GM21786 (cell line): ENCODE measurements at regions not wholly inside any gene's neighbourhood (a gene's known extent, or its start where the extent isn't known, plus 50 kb on each side); places are given as distances from the start of the nearest gene placed in this dataset.
"Not testable (repeated sequence)": the region's sequence is repeated elsewhere in the genome, so short reads cannot be mapped to it uniquely, and the experiment has no call there.

Source experiments
- ATAC-seq: cut with Tn5 transposase; IDR thresholded peaks from one replicate; pipeline ENCODE4 v1.9.1; 2021; ENCODE audit not compliant: unreplicated experiment

DNA sequence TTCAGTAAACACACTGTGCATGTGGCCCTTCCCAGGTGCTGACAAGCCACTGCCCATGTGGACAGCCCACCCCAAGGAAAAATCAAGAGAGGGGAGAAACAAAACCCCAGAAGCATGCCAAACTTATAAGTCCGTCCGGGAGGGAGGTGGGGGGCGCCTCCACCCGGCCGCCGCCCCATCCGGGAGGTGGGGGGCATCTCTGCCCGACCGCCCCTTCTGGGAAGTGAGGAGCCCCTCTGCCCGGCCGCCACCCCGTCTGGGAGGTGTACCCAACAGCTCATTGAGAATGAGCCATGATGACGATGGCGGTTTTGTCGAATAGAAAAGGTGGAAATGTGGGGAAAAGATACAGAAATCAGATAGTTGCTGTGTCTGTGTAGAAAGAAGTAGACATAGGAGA is 53.8 kb upstream of the C2CD4B start:
- ATAC-seq = no peak

DNA sequence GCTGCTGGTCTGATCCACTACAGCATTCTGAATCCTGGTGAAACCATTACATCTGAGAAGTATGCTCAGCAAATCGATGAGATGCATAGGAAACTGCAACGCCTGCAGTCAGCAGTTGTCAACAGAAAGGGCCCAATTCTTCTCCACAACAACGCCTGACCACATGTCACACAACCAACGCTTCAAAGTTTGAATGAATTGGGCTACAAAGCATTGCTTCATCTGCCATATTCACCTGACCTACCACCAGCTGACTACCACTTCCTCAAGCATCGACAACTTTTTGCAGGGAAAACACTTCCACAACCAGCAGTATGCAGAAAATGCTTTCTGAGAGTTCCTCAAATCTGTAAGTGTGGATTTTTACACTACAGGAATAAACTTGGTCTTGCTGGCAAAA is 54.7 kb upstream of the C2CD4B start:
- ATAC-seq = no peak

DNA sequence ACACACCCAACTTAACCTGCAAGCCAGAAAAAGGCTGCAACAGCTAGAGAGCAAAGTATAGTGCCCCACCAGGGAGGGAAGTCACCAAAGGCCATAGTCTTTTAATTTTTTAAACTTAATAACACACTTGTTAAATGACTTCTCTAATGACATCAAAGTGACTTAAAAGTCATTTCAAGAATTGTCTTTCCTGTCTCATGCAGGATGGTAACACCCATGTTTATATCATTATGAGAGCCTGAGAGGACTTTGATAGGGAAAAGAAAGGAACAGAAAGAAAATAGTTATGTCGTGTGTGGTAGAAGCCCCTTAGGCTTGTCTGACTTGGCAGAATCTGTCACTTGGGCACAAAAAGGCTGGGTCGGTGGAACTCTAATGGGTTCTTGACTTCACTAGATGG is 57.9 kb upstream of the C2CD4B start:
- no peak for ATAC-seq

DNA sequence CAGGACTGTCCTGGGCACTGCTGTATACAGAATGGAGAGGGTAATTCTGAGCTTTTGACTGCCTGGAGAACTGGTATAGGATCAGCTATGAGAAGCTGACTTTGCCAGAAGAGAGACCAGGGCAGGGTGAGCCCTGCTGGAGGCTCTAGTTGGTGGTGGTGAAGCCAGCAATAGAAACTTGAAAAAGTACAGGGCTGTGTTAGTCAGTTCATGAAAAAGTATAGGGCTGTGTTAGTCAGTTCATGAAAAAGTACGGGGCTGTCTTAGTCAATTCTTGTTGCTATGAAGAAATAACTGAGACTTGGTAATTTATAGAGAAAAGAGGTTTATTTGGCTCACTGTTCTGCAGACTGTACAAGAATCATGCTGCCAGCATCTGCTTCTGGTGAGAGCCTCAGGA is 63.5 kb upstream of the C2CD4B start:
- no peak for ATAC-seq

DNA sequence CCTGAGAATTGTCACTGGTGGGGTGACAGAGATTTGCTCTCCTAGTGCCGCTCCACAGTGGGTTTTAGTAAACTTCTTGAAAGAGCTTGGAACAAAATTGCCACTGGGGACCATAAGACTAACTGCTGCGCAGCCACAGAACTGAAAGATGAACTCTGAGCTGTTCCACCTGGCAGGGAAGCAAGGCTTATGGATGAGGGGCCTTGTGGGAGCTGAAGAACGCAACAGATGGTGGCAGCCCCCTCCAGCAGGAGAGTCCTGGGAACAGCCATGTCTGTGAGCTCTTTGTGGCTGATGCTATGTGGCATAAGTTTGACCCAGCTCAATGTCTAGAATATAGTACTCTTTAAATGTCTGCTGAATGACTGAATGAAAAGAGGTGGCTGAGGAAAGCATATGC is 66.8 kb upstream of the C2CD4B start:
- ATAC-seq = no peak

DNA sequence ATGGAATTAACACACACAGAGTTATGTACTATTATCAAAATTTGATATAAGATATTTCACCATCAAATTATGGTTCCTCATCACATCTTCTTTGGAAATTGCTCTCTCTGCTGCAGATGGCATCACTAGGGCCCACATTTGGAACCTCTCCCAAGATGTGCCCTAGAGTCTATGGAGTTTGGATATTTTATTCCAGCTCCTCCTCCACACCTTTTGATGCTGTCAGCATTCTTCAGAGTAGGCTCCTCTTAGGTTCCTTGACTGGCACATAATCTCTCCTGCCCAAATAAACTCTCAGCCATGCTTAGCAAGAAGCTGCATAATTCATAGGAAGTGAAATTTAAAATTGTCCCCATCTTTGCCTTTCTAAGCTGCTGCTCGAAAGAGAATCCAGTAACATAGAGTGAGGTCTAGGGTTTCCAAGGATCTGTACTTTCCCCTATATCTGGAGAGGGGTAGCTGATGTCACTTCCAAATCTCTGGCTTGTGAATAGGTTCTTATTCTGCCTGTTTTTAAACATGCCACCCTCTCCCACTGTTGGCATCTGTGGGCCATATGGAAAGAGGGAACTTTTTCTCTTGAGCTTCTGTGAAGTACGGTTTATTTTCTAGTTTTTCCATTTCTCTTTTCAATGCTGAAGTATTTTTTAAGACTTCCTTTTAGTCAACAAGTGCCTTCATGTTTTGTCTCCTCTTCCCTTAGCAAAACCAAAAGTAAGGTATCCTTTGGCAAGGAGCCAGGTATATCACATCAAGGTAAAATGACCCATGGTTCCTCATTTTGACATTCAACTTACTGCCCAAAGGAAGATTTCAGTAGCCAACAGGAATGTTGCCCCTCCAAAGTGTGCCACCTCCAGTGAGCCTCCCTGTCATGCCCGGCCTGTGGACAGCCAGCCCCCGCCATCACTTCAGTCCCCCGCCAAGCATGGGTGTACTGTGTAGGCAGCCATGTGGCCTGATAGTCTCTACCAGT is 75.3 kb upstream of the C2CD4B start:
- ATAC-seq = no peak

DNA sequence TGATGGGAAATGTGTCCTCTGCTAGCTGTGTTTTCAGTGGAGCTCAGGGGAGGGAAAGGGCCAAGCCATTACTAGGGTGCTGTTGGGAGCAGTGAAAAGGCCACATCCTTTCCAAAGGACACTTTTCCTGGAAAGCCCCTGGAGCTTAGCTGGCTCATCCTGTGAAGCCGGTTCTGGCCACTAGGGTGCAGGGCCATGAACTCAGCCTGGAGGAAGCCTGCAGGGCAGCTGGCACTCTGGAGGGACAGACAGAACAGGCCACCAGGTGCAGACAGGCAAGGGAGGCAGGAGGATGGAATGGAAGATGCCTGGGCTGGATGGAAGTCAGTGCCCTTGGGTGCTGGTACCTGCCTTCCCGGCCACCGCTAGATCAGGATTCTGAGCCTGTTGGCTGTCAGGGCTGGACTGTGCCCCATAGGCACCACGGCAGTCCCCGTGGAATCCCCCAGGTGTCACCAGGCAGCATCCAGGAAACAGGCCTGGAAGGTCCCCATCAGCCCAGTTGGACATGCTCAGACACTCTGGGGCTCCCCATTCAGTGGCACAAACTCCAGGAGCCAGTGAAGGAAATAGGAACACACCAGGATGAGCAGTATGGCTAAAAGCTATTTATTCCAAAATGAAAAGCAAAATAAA is 76.2 kb upstream of the C2CD4B start:
- no peak for ATAC-seq

DNA sequence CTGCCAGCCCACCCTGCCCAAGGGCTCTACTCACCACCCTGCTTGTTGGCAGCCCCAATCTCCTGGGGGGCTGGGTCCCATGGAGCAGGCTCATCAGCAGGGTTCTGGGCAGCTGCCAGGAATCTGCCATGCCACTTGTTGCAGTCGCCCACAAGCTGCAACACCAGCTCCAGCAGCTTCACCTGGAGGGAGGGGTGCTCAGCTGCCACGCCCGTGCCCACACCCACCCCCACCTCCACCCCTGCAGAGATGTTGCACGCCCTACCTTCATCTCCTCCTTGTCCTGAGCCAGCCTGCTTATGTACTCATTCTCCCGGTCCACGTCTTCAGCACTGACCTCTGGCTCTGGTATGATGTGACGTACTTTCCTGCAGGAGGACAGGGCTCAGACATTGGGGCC is 77.9 kb upstream of the C2CD4B start:
- ATAC-seq = no peak

DNA sequence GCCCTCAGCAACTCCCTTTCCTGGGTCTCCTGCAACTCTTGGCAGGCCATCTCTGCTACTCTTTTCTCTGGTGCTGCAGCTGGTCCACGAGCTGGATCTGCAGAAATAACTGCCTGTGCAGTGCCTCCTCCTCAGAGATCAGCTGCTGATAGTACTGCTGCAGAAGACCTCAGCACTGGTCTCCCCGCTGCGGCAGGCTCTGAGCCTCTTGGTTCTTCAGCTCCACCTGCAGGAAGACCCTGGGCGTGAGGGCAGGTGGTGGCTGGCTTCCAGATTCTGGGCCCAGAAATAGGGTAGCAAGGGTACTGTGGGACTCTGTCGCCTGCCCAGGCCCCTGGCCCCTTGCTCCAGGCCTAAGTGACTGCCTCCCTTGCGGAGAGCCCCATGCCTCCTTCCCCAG is 79.7 kb upstream of the C2CD4B start:
- no peak for ATAC-seq

DNA sequence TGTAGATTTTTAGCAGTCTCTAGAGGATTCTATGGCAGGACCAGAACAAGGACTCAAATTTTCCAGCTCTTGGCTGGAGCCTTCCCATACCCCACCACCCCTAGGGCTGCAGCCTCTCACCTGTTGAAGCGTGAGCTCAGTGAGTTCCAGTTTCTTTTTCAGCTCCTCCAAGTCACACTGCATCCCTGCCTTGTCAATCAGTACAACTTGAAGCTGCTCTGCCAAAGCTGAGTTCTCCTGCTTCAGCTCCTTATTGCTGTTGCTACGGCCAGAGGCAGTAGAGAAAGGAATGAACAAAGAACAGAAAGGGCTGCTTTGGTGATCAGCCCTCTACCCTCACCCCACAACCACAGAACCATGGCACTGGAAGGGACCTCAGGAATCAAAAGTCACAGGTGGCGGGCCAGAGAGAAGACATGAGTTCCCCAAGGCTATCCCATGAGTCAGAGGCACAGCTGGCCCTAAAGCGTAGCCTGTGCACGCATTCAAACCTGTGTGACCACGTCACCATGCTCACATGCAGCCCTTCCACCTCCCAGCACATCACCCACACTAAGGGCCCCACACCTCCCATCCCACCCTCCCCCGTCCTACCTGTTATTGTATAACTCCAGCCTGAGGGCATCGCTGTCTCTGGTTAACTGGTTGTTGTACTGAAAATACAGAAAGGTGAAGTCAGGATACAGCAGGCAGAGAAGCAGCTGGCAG is 83.3 kb upstream of the C2CD4B start:
- ATAC-seq = no peak

DNA sequence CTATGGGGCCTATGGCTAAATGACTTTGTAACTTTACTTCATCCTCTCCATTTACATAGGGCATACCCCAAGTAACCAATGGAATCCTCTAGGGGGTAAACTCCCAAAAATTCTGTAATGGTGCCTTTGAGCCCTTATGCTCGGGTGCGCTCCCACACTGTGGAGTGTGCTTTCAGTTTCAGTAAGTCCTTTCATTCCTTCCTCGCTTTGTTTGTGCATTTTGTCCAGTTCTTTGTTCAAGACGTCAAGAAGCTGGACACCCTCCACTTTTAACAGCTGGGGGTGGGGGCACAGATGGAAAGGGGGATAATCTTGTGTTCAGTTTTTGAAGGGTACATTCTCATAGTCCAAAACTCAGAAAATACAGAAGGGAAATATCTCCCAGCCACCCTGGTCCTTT is 84.4 kb upstream of the C2CD4B start:
- no peak for ATAC-seq

DNA sequence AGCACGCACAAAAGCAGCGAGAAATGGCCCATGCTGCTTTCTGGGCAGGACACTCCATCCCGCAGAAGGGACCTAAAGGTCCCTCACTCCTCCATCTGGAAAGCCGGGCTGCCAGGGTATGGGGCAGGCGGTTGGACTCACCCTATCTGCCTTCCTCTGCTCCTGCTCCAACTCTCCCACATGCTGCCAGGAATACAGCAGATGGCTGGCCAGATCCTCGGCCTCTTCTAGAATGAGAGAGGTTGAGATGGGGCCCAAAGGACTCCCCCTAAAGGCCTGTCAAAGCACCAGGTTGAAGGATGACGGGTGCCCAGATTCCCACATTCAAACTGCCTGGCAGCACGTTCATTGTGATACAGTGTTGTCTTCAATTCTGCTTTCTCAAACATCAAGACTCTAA is 85.1 kb upstream of the C2CD4B start:
- no peak for ATAC-seq

DNA sequence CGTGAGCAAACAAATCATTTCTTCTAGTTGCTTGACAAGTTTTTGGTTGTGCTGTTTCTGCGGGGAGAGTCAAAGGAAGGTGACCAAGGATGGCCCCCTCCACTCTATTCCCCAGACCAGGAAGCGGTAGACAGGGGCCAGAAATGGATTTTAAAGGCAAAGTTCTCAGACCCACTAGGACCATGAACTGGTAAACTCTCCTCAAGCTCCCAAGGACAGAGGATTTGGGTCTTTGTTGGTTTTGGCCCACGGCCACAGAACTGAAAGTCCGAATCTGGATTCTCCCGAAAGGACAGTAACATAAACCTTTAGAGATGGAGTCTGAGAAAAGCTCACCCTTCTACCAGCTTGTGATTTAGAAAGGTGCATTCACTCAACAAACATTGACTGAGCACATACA is 85.9 kb upstream of the C2CD4B start:
- no peak for ATAC-seq

DNA sequence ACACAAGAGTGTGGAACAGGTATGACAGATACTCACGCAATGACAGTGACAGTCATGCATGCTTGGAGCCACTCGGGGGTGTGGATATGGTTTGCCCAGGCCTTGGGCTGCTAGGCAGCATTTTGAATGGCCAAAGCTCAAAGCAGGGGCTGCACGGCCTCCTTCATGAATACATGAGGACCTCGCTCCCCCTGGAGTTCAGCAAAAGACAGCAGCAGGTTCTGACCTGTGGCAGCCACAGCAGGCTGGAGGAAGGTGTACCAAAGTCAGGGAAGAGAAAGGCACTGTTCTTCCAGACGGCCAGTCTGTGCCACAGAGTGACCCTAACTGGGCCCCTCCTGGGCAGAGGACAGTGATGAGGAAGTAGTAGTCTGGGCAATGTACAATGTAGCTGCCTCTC is 88.2 kb upstream of the C2CD4B start:
- ATAC-seq = no peak

DNA sequence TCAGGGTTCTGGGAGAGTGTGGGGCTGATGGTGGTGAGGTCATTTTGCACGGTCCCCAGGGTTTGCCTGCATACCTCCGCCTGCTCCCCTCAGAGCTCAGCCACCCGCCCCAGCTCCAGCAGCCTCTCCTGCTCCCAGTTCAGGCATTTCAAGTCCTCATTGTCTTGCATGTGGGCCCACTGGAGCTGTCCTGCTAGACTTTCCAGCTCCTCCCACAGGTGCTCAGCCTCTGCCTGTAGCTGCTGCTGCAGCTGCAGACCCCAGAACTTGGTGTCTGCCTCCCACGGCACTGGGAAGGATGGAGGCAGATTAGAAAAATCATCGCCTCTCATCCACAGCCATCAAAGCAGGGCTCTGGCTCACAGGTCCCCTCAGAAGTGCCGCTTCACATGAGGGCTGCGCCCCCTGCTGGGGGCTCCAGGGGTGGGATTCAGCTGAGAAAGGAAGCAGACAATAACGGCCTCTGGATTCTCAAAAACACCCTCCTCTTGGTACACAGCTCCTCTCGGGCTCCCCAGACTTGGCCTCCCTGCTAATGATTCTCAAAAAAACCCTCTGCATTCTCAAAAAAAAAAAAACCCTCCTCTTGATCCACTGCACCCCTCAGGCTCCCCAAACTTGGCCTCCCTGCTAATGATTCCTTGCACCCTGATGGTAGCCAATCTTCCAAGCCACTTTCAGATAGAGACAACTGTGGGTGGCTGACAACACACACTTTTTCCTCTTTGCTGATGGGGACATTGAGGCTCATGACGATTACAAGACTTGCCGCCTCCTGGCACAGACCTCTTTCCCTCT is 89.3 kb upstream of the C2CD4B start:
- no peak for ATAC-seq

DNA sequence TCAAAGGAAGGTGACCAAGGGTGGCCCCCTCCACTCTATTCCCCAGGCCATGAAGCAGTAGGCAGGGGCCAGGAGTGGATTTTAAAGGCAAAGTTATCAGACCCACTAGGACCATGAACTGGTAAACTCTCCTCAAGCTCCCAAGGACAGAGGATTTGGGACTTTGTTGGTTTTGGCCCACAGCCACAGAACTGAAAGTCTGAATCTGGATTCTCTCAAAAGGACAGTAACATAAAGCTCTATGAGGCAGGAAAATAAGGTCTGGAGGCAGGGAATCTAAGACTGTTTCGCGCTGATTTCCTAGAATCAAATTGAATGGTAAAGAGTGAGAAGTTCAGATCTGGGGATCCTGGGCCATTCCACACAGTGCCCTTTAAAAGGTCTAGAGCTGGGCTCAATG is 91.3 kb upstream of the C2CD4B start:
- not testable (repeated sequence) for ATAC-seq

DNA sequence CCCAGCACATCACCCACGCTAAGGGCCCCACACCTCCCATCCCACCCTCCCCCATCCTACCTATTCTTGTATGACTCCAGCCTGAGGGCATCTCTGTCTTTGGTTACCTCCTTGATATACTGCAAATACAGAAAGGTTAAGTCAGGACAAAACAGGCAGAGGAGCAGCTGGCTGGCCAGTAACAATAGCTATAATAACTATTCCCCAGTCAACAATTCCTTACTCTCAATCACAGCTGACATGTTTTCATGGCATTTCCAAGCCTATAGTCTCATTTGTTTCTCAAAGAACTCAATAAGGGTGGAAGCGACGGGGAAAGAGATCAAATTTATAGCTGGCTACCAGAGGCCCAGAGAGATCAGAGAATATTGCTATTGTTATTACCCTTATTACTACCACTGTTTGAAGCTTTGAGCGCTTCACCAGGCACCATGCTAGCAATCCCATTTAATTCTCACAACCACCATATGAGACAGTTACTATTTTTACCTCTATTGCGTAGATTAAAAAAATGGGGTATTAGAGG is 93.0 kb upstream of the C2CD4B start:
- no peak for ATAC-seq

DNA sequence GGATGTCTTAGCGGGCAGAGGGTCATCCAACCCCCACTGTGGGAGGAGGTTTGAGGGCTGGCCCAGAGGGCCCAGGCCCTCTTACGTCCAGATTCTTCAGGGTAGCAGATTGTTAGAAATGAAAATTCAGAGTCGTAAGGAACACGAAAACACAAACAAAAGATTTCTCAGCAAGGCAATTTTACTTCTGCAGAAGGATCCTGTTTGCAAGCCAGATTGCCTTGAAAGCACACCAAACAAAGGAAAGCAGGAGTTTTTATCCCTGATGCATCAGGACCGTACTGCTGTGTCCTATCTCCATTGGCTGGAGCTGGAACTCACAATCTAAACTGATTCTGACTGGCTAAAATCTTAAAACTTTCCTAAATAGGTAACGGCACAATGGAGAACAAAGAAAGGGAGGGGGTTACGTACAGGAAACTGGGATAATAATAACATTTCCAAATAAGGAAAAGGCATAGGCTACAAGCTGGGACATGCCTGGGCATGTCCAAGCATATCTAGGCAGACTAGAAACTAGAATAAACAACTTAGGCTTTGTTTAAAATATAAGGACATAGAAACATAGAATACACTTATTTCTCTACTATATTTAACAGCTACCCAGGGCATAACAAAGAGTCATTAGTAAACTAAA is 97.3 kb upstream of the C2CD4B start:
- ATAC-seq = no peak

DNA sequence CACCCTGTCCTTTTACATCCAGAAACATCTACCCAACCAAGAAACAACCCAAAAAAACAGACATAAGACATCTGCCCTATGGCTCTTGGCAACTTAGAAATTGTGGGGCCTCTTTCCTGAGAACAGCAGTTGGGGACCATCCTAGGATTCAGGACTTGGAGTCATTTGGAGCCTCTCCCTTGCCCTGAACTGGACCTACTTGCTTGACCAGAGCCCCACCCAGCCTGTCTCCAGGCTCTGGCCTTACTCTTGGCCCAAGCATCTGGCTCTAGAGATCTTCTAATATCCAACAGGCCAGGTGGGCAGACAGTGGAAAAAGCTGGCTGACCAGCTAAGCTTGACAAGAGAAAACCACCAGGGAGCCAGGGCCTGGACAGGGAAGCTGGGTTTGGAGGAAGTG is 99.1 kb upstream of the C2CD4B start:
- no peak for ATAC-seq

DNA sequence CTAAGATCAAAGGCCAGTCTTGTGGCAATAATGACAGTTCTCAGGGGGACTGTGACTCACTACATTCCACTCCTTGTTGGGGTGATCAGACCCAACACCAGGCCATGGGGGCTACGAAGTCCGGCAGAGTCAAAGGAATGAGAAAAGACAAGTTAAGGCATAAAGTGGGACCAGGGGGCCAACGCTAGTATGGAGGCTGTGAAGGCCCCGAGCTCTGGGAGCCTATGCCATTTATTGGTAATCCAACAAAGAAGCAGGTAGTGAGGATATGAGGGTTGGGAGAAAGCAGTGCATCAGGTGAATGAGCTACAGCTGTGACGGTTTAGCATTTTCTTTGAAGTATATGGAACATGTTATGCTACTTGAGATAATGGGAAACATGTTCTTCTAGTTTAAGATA is 104.4 kb upstream of the C2CD4B start:
- no peak for ATAC-seq
